M059J (cell line): ENCODE measurements at regions not wholly inside any gene's neighbourhood (a gene's known extent, or its start where the extent isn't known, plus 50 kb on each side); places are given as distances from the start of the nearest gene placed in this dataset.

Experiments used
- DNase-seq: peaks from one replicate; pipeline ENCODE4 v3.0.0-alpha.2; 2012; ENCODE audit warnings: low read depth

DNA sequence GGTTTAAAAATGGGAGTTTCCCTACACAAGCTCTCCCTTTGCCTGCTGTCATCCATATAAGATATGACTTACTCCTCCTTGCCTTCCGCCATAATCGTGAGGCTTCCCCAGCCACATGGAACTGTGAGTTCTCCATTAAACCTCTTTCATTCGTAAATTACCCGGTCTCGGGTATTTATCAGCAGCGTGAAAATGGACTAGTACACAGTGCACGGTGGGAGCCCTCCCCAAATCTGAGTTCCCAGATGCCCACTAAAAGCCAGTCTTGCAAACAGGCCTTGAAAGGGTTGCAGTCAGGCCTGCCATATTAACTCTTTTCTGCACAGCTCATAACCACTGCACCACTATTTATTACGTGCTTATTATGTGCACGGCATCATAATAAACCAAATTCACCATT lies 400.9 kb downstream of the PRDM2 start:
- no peak for DNase-seq

DNA sequence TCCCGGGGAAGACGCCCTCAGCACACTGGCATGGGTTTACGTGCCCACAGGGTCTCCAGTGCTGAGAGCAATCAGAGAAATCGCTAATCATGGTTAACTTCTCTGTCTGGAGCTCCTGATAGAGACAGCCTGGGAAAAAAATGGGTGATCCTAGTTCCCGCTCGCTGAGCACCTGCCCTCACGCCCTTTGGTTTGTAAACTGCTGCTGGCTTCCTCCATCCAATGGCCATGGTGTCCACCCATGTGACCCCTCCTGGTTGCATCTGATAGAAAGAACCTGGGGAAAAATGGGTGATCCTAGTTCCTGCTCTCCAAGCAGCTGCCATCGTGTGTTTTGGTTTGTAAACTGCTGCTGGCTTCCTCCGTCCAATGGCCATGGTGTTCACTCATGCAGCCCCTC lies 402.2 kb downstream of the PRDM2 start:
- DNase-seq: no peak

DNA sequence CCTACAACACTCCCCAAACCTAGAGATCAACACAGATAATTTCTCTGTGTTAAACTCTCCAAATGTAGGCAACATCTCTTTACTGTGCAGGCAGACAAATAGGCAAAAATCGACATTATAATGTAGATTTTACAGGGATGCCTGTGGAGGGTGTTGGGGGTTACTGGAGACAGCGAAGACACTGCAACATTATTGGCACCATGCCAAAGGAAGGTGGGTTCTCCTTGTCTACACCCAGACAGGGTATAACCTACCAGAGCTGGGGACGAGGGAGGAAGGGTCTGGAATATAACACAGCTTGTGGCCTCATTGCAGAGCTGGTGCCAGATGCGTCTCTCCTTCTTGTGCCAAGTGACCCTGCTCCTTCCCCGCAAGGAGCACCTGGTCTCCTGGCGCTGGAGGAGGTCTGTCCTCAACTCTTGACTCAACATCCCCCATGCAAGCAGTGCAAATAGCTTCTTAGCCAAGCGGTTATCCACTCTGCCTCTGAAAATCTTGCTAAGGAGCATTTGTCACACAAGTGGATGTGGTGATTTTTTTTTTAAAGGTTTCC lies 404.0 kb downstream of the PRDM2 start:
- no peak for DNase-seq

DNA sequence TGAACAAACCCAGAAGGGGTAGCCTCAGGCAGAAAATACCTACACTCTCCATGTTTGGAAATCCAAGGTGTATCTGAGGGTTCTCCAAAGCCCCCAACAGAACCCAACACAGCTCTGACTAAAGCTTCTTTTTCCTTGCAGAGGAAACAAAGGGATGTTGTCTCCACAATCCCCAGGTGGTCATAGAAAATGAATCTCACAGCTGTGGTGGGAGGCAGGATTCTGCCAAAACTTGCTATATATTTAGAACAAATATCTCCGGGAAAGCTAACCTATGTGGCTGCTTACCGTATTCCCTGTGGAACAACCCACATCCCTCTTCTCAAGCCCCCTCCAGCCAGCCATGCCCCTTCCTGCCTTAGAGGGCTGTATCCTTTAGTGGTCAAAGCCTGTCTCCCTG lies 406.1 kb downstream of the PRDM2 start:
- DNase-seq: no peak

DNA sequence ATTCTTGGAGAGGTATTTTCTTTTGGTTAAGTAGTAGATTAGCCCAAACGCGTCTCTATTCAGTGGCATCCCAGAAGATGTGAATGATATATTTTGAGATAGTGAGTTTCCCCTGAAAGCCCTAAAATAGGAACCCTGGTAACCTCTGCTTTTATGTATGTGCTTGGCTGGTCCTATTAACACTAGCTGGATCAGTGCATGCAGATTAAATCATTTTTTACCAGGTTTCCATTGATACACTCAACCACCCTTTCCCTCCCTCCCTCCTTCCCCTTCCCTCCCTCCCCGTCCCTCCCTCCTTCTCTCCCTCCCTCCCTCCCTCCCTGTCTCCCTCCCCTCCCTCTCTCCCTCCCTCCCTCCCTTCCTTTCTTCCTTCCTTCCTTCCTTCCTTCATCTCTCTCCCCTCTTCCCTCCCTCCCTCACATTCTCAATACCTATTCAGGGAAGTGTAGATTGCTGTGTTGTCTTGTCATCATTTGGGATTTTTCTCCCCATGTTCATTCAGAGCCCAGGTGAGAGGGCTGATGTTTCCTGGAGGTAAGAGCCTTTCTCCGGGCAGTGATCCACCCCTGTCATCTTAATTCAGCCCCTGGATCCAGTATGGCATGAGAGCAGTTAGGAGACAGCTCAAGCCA lies 406.8 kb downstream of the PRDM2 start:
- DNase-seq: no peak

DNA sequence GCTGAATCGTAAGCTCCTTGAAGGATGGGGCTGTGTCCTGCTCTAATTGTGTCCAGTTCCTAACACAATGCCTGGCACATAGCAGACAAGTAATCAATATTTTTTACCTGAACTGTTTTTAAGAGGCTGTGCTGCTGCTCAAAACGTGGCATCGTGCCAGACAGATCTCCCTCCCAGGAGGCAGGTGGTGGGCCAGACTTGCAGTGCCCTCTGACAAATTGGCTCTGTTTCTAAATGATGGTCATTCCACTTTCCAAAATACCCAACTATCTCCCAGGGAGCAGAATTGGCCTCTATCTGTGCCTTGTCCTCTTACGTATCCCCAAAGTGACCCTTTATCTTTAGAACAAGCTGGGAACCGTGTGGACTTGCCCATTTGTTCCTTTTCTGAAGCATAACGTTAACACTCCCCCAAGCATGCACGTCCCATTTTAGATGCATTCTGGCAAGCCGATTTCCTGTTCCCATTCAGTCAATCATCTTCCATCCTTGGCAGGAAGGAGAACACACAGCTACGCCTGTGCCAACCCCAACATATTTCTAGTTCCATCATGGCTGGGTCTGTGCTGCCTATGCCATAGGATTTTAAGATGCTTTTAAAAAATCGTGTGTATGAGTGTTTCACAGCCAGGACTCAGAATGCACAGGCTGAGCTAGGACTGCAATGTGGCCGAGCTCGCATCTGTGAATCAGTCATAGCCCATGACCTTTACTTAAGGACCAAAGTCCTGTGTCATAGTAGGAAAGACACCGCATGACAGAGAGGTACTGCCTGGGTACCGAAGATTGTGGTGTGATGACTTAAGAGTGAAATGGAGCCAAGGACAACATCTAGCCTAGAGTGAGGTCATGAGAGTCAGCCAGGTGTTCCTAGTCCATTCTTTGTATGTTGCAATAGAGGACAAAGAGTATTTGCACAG lies 408.6 kb downstream of the PRDM2 start:
- DNase-seq: peak; percentile 7

DNA sequence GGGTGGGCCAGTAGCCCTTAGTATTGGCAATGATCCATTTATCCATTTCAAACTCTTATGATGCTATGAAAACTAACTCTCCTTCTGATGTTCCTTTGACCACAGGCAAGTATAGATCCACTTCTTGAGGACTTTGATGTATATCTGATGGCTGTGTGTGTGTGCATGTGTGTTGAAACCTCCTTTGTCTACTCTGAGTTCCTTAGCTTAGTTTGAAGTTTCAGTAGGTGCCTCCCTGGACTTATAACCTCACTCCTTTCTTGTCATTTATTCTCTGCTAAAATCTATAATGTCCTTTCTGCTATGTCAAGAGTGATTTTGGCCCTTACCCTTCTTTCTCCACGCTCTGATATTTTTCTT lies 409.3 kb downstream of the PRDM2 start:
- DNase-seq: no peak

DNA sequence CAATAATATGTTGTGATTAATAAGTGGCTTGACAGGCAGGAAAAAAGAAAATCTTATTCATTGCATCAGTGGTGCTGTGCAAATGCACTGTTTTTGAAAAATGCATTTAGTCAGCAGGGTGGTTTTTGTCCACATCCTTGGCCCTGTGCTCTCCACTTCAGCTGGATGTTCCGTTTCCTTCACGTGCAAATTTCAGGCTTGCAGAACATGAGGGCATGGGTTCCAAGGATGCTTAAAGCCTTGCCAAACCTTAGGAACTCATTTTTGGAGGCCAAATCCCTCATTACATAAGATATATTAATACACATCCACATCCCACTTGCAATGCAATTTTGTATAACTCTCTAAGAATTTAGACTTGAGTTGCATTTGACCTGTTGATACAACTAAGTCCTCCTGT lies 410.1 kb downstream of the PRDM2 start:
- DNase-seq: no peak

DNA sequence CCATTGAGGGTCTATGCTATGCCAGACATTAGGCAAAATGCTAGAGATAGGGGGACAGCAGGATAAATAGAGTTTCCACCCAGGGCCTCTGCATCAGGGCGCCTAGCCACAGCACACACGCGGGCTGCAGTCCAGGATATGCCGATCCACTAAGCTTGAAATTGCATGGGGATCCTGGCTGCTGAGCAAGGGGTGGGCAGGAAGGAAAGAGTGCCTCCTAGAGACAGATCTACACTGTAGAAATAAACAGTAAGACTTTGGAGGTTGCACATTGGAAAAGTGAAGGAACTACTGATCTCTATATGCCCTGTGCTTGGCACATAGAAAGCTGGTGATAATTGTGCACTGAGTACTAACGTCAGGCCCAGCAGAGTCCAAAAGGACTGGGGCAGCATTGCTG lies 411.1 kb downstream of the PRDM2 start:
- no peak for DNase-seq

DNA sequence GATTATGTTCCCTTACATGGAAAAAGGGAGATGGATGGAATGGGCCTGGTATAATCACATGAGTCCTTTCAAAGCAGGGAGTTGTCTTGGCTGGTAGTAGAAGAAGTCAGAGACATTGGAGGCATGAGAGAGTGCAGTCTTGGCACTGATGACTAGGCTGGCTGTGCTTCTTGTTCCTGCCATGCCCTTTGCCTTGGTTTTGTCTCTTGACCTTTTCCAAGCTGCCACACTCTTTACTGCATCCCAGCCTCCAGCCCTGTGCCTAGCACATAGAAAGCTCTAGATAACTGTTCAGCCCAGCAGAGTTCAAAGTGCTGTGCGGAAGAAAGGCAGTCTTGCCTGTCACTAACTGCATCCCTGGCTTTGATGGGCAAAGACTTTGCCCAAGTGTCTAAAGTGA lies 412.6 kb downstream of the PRDM2 start:
- DNase-seq: no peak

DNA sequence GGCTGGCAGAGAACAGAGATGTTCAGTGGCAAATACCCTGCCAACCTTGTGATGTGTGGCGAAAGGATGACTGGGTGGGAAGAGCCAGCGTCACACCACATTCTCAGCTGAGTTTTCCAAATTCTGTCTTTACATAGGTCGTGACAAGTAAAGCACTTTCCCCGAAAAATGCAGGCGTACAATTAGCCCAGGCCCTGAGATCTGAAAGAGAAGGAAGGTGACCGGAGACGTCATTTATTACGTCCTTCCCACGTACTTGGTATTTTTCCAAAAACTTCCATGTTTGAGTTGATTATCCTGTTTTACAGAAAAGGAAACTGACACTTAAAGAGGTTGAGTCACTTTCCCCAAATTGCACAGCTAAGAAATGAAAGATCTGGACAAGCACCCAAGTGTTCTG lies 413.3 kb downstream of the PRDM2 start:
- DNase-seq: peak; percentile 3

DNA sequence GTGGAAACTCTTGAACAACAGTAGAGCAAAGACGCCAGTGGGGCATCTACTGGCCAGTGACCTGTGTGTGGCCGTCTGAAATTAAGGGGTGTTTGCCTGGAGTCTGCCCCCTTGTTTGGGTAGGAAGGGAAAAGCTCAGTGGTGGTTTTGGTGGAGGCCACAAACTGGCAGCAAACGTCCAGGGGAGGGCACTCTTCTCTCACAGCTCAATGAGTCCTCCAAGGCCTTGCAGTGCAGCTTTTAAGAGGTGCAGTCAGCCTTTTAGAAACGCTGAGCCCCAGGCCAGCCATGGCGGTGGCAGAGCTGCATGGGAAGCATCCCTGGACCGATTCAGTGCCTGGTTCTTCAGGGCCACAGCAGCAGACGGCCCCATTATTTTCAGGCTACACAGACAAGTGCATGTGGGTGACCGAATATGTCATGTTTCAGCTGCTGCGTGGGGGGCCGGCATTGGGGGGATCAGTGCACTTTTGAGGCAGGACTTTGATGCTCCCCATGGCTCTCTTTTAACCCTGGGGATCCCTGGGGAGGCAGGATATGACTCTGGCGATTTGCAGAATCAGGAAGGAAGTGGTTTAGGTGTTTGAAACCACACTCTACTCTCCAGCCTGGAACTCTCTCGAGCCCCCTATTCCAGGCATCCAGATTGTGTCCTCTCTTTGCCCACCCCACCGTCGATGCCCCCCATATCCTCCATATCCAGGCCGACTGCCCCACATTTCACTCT lies 414.0 kb downstream of the PRDM2 start:
- DNase-seq: peak; percentile 68

DNA sequence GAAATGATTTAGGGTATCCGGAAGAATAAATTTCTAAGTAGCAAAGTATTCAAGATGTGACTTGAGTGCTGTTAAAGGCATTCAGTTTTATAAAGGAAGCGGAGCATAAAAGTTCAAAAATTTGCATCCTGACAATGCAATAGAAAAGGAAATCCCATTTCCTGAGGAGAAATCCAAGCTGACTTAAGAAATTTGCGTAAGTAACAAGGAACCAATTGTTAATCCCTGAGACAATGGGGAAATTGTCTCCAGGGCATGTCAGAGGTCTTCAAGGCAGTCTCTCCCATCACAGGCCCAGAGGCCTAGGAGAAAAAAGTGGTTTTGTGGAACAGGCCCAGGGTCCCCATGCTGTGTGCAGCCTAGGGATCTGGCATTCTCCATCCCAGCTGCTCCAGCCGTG lies 416.0 kb downstream of the PRDM2 start:
- DNase-seq: no peak

DNA sequence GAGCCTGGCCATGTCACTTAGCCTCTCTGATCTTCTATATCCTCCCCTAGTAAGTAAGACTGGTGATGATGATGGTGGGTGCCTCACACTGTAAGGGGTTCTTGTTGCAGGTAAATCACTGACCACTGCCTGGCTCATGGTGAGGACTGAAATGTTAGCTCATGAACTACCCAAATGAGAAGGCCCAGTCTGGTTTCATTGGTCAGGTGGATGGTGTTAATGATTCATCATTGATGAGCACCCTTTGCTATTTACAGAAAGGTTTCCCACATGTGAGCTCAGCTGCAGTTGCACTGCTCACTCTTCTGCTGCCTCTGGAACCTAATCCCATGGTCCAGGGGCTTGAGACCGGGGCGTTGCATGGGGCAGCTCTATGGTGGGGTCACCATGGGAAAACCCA lies 417.7 kb downstream of the PRDM2 start:
- DNase-seq: peak; percentile 14

DNA sequence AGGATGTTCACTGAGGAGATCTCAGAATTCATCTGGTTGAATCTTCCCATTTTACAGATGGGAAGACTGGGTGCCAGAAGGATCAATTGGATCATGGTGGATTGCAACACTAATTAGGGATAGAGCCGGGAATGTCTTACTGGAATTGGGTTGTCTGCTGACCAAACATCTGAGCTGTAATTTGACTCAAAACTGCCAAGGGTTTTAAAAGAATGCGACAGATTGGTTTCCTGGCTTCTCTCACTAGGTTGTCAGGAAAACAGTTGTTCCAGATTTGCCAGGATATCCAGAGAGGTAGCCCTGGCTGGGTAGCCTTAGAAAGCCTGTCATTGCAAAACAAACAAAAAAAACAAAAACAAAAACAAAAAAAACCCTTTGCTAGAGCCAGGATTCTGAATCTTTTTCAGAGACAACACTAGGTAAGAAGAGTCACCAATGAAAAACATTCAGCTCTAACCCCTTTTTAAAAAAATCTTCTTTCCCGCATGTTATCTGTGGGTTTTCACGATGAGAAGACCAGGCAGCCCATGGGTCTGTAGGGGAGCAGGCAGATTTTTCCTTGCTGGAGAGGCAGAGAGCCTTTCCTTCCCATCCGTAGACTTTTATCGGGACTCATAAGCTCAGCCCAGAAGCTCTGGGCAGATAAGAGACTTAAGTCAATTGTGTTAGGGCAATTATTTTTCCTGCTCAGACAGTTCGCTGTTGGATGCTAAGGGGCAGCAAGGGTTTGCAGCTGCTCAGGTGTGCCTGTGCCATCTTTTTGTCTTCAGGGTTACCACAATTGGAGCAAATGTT lies 418.9 kb downstream of the PRDM2 start:
- no peak for DNase-seq

DNA sequence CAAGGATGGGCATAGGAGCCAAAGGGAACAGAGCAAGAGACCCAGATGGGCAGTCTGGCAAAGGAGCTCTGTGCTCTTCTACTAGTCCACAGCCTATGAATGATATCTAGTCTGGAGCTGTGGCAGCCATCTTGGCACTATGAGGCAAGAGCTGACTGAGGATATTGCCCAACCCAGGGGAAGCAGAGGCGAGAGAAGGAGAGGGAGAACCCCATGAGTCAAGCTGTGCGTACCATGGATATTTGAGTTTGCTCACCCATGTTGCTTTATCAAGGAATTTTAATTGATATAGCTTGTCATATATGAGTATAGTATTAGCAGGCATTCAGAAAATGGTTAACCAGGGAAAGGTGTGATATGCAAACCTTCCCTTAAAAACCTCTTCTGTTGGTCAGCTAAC lies 420.9 kb downstream of the PRDM2 start:
- DNase-seq: no peak

DNA sequence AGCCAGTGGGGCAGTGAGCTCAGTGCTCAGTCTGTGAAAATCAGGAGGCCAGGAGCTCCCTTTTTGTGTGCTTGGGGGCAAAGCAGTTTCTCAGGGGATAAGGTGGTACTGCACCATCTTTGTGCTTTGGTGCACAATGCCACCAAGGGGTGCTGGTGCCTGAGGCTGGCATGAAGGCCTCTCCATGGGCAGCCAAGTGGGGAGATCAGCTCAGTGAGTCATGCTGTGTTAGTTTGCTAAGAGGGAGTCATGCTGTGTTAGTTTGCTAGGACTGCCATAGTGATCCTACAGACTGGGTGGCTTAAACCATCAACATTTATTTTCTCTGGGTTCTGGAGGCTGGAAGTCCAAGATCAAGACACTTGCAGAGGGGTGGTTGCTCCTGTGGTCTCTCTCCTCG lies 428.1 kb downstream of the PRDM2 start:
- DNase-seq: peak; percentile 48

DNA sequence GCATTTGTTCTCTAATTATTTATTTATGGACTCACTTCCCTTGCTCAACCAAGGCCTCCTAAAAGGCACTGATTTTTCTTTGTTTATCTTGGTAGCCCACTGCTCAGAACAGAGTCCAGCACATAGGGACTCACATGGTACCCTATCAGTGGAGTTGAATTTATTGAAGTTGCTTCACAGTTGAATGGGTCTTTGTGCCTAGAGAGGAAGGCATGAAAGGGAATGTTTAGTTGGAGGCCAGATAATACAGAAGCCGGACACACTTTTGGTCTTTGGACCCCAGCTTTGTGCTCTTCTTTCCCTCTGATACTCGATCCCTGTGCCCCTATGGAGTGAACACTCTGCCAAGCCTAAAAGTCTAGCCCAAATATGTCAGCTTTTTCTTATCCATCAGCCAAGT lies 429.0 kb downstream of the PRDM2 start:
- DNase-seq: no peak

DNA sequence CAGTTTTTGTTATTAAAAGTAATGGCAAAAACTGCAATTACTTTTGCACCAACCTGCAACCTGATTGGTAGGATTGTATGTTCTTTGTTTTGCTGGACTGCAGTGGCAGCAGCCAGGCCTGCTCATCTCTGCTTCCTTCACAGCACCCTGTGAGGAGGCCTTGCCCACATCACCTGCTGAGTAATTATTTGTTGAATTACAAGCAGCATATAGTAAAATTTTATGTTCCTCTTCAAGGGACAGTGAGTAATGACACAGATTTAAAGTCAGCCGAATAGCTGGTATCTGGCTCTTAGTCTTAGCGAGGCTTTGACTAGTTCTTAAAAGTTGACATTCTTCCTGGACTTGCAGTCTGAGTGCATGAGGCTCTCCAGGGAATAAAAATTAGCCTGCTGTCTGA lies 435.1 kb downstream of the PRDM2 start:
- no peak for DNase-seq

DNA sequence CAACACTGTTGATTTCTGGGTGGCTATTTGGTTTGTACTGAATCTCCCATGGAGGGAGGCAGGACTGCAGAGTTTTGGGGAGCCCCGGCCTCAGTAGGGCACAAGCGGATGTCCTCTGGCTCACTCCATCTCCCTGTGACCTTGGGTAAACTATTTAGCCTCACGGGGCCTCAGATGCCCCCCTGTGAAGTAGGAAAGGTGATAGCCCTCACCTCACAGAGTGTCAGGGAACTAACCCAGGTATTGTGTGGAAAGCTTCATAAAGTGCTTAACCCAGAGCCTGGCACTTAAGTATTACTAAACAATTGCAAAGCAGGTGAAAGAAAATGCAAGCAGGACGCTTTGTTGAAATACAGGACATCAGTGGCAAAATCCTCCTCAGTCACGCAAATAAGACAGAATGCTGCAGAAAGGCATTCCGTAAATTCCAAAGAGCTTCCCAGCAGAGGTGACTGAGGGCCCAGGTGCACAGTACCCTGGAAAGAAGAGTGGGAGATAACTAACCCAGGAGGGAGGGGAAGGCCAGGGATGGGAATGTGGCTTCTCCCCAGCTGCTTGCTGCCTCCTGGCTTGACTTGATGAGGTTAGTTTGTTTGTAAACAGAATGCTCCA lies 436.3 kb downstream of the PRDM2 start:
- no peak for DNase-seq

DNA sequence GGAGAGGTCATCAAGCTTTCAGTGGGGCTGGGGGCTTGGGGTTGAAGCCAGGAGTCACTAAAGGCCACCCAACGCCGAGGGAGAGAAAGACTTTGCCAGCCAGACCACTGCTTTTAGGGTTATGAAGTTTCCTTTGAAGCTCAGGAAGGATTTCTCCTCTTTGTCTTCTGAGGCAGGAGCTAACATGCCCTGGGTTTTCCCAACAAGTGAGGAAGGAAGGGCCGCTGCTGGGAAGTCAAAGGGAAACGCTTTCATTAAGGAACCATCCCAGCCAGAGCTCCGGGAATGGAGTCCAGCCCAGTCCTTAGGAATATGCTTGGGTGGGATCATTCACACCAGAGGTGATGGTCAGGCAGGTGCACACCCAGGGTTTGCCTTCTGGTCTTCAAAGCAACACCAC lies 436.9 kb downstream of the PRDM2 start:
- DNase-seq: no peak
